K562 (cell line): ENCODE measurements at regions not wholly inside any gene's neighbourhood (a gene's known extent, or its start where the extent isn't known, plus 50 kb on each side); places are given as distances from the start of the nearest gene placed in this dataset.

Experiments used
- HMG20A ChIP-seq: fragments of 450-650 bp; formaldehyde crosslinking; conservative IDR thresholded peaks from 2 replicates; pipeline ENCODE4 v1.4.0; 2020; ENCODE audit warnings: mild to moderate bottlenecking, mixed read lengths
- SOX6 ChIP-seq: fragments of 450-650 bp; IDR thresholded peaks from 2 replicates; pipeline ENCODE4 v1.6.1; 2014; ENCODE audit warnings: mild to moderate bottlenecking
- ZNF311 ChIP-seq: fragments of 250-450 bp; sonication (Bioruptor Pico); IDR thresholded peaks from 2 replicates; pipeline ENCODE4 v1.4.0; 2020; ENCODE audit warnings: mild to moderate bottlenecking, moderate library complexity
- ZNF431 ChIP-seq: sonication (generic); formaldehyde crosslinking; IDR thresholded peaks from 2 replicates; pipeline ENCODE4 v1.8.0; 2022; ENCODE audit warnings: mild to moderate bottlenecking, missing genetic modification reagents
- TF ChIP-seq, protein P1 (sequence below): fragments of 250-450 bp; sonication (Bioruptor Pico); IDR thresholded peaks from 2 replicates; pipeline ENCODE4 v1.5.0; 2022; ENCODE audit warnings: mild to moderate bottlenecking
- TF ChIP-seq, protein P2 (sequence below): fragments of 250-450 bp; sonication (Bioruptor Pico); IDR thresholded peaks from 2 replicates; pipeline ENCODE4 v1.5.0; 2021
- TF ChIP-seq, protein P3 (sequence below): fragments of 450-650 bp; IDR thresholded peaks from 2 replicates; pipeline ENCODE4 v1.6.1; 2016; ENCODE audit warnings: mild to moderate bottlenecking

DNA sequence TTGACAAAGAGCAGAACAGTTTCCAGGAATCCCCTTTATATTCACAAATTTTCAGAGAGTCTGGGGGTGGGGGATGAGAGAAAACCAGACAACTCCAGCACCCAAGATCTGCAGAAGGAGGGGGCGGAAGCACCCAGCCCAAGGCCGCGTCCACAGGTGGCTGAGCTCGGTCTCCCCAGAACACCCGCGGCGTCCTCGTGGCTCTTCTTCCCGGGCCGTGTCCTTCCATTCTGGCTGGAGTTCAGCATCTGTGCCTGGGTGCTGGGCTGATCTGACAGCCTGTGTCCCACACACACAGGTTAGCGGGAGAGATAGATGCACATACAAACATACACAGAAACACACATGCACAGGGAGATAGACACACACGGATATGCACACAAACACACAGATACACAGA, 455.8 kb upstream of the SALL3 start (continued):
- TF ChIP-seq ZNF431 (CRISPR knock-in tag) (no peak), ZNF311 (no peak), HMG20A (no peak), SOX6 (no peak)
- TF ChIP-seq, protein P1, sequence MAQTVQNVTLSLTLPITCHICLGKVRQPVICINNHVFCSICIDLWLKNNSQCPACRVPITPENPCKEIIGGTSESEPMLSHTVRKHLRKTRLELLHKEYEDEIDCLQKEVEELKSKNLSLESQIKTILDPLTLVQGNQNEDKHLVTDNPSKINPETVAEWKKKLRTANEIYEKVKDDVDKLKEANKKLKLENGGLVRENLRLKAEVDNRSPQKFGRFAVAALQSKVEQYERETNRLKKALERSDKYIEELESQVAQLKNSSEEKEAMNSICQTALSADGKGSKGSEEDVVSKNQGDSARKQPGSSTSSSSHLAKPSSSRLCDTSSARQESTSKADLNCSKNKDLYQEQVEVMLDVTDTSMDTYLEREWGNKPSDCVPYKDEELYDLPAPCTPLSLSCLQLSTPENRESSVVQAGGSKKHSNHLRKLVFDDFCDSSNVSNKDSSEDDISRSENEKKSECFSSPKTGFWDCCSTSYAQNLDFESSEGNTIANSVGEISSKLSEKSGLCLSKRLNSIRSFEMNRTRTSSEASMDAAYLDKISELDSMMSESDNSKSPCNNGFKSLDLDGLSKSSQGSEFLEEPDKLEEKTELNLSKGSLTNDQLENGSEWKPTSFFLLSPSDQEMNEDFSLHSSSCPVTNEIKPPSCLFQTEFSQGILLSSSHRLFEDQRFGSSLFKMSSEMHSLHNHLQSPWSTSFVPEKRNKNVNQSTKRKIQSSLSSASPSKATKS = no peak
- TF ChIP-seq, protein P2, sequence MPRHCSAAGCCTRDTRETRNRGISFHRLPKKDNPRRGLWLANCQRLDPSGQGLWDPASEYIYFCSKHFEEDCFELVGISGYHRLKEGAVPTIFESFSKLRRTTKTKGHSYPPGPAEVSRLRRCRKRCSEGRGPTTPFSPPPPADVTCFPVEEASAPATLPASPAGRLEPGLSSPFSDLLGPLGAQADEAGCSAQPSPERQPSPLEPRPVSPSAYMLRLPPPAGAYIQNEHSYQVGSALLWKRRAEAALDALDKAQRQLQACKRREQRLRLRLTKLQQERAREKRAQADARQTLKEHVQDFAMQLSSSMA (CRISPR knock-in tag) = no peak
- TF ChIP-seq, protein P3, sequence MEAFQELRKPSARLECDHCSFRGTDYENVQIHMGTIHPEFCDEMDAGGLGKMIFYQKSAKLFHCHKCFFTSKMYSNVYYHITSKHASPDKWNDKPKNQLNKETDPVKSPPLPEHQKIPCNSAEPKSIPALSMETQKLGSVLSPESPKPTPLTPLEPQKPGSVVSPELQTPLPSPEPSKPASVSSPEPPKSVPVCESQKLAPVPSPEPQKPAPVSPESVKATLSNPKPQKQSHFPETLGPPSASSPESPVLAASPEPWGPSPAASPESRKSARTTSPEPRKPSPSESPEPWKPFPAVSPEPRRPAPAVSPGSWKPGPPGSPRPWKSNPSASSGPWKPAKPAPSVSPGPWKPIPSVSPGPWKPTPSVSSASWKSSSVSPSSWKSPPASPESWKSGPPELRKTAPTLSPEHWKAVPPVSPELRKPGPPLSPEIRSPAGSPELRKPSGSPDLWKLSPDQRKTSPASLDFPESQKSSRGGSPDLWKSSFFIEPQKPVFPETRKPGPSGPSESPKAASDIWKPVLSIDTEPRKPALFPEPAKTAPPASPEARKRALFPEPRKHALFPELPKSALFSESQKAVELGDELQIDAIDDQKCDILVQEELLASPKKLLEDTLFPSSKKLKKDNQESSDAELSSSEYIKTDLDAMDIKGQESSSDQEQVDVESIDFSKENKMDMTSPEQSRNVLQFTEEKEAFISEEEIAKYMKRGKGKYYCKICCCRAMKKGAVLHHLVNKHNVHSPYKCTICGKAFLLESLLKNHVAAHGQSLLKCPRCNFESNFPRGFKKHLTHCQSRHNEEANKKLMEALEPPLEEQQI = no peak
- TF ChIP-seq, all 486 proteins: peak for 0
